Stomach (tissue), 4 donors: ENCODE measurements at regions not wholly inside any gene's neighbourhood (a gene's known extent, or its start where the extent isn't known, plus 50 kb on each side); places are given as distances from the start of the nearest gene placed in this dataset.

Source experiments
- POLR2A ChIP-seq, 4 donors: fragments of 450-650 bp; IDR thresholded peaks; one replicate each; pipeline ENCODE4 v1.6.1; 2016; ENCODE audit warnings: antibody characterized with exemption in 4 of 4, control low read depth in 2 of 4, mild to moderate bottlenecking in 1 of 4, moderate library complexity in 1 of 4
- TF ChIP-seq, protein P1 (sequence below), 7 experiments: fragments of 450-650 bp in 4 of 7; fragments of 200-600 bp in 3 of 7; sonication (generic) in 3 of 7; IDR thresholded peaks; one replicate each; pipeline ENCODE4 v1.5.1; 2016 to 2019; ENCODE audit warnings: antibody characterized with exemption in 7 of 7, control low read depth in 2 of 7, mild to moderate bottlenecking in 1 of 7

DNA sequence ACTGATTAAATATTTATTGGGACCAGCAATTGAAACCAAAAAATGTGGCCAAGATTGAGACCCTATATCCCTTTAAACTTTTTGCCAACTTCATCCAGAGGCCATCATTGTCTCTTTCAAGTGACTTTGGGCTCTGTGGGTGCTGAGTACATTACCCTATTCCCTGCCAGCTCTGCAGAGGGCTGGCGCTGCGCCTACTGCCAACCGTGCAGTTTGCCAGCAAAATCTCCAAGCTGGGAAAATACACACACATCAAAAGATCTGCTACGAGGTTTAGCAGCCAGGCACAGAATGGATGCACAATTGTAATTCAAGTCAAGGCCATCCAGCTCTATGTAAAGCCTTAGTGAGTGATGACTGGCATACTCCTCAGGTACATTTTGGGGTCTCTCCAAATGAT lies 125.0 kb downstream of the CBLN4 start:
- TF ChIP-seq, protein P1, sequence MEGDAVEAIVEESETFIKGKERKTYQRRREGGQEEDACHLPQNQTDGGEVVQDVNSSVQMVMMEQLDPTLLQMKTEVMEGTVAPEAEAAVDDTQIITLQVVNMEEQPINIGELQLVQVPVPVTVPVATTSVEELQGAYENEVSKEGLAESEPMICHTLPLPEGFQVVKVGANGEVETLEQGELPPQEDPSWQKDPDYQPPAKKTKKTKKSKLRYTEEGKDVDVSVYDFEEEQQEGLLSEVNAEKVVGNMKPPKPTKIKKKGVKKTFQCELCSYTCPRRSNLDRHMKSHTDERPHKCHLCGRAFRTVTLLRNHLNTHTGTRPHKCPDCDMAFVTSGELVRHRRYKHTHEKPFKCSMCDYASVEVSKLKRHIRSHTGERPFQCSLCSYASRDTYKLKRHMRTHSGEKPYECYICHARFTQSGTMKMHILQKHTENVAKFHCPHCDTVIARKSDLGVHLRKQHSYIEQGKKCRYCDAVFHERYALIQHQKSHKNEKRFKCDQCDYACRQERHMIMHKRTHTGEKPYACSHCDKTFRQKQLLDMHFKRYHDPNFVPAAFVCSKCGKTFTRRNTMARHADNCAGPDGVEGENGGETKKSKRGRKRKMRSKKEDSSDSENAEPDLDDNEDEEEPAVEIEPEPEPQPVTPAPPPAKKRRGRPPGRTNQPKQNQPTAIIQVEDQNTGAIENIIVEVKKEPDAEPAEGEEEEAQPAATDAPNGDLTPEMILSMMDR (IDR thresholded peaks at IDR 0.05) = no peak
- no peak for TF ChIP-seq POLR2A (IDR thresholded peaks at IDR 0.05)
